ENCODE measurements at regions not wholly inside any gene's neighbourhood (a gene's known extent, or its start where the extent isn't known, plus 50 kb on each side); places are given as distances from the start of the nearest gene placed in this dataset.

- Mint-ChIP-seq H3K36me3 (no peaks in the 10 kb centered on the region), H3K27ac (no peak overlapping the region), H3K9me3 (peaks cover 5 to 7% of the 10 kb centered on the region in 2 donors)
- no peak for ATAC-seq
- no peak for DNase-seq (ENCODE audit: low spot score in 2 of 2)
Observed at GRCh38 chr11:97345032-97345431, 955.2 kb downstream of the JRKL start.

DNA sequence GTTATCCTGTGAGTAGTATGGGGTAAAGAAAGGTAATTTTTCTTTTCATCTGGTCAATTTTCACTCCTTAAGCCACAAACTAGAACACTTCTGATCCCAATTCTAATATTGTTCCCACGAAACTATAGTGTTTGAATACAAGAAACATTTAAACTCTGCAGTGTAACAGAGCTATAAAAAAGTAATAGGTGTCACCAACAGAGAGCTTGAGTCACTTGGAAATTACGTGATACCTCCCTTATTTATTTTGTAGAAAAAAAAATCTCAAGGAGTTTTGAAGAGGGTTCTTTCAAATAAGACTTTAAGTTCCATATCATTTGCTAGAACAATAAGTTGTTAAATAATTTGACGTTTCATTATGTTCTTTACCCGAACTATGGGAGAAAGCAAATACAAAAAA, 959.4 kb downstream of the JRKL start:
- H3K9me3 Mint-ChIP-seq, result peaks cover 5 to 13% of the 10 kb centered on the region in 2 donors
- no peak overlapping the region for H3K27ac Mint-ChIP-seq
- no peaks in the 10 kb centered on the region for H3K36me3 Mint-ChIP-seq
- ATAC-seq, result no peak
- no peak for DNase-seq (ENCODE audit: low spot score in 2 of 2)

GRCh38 chr11:97351939-97352338, 962.1 kb downstream of the JRKL start:
- peaks cover 5 to 10% of the 10 kb centered on the region in 2 donors for H3K9me3 Mint-ChIP-seq
- H3K36me3 Mint-ChIP-seq, result no peaks in the 10 kb centered on the region
- ATAC-seq, result no peak
- DNase-seq (ENCODE audit: low spot score in 2 of 2), result no peak
- H3K27ac Mint-ChIP-seq, result no peak overlapping the region

DNA sequence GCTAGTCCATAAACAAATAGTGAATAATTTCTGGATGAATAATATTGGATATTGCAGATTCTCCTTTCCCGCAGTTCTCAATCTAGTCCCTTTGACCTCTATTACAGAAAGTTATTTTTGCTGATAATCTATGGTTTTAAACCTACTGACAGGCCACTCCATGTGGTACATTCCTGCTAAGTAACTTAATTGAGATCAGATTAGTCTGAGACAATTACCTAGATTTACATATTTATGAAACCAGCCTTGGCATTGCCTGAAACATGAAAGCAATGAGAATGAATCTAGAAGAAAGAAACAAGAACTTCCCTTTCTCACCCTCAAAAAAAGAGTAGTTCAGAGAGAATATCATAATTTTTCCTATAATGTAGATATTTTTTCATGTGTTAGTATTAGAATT, 964.2 kb downstream of the JRKL start:
- ATAC-seq (no peak), DNase-seq (ENCODE audit: low spot score in 2 of 2) (no peak)
- Mint-ChIP-seq H3K36me3 (no peaks in the 10 kb centered on the region), H3K9me3 (peaks cover 5 to 6% of the 10 kb centered on the region in 2 donors), H3K27ac (no peak overlapping the region)

GRCh38 chr11:97354576-97354975, 964.8 kb downstream of the JRKL start:
- peaks cover 5 to 6% of the 10 kb centered on the region in 2 donors for H3K9me3 Mint-ChIP-seq
- DNase-seq (ENCODE audit: low spot score in 2 of 2), result no peak
- no peak for ATAC-seq
- H3K36me3 Mint-ChIP-seq, result no peaks in the 10 kb centered on the region
- no peak overlapping the region for H3K27ac Mint-ChIP-seq

DNA sequence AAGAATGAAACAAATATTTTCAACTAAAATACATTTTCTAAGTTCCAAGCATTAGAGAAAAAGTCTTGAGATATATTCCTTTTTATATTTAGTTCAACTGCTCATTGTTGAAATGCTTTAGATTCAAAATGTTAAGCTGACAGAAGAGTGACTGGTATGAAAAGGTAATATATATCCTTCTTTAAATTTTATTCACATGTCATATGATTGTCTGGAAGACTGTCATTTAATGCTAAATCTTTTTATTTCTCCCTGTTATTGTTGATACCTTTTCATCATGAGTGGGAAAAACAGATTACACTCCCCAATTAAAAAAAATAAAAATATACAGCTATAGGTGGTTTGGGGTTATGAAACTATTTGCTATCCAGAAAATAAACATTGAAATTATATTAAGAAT, 965.4 kb downstream of the JRKL start:
- DNase-seq (ENCODE audit: low spot score in 2 of 2), result no peak
- no peaks in the 10 kb centered on the region for H3K36me3 Mint-ChIP-seq
- ATAC-seq, result no peak
- peaks cover 5 to 6% of the 10 kb centered on the region in 2 donors for H3K9me3 Mint-ChIP-seq
- H3K27ac Mint-ChIP-seq, result no peak overlapping the region

DNA sequence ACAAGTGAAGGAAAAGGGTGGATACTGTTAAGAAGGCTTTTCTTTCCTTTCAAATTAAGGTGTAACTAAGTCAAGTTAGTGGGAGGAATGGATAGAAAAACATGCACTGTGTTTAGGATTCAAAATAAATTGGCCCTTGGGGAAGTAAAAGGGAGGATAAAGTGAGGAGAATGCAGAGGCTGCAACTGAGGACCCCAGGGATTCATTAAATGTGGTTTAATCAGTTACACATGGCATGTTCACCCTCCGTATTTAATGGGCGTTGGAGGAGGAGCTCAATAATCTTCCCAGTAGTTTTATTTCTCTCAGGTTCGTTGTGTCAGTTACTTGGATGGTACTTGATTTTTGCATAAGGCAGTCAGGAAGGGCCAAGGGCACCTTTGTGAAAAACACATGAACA, 966.3 kb downstream of the JRKL start:
- ATAC-seq (no peak), DNase-seq (ENCODE audit: low spot score in 2 of 2) (no peak)
- Mint-ChIP-seq H3K36me3 (no peaks in the 10 kb centered on the region), H3K9me3 (no peaks in the 10 kb centered on the region), H3K27ac (no peak overlapping the region)

DNA sequence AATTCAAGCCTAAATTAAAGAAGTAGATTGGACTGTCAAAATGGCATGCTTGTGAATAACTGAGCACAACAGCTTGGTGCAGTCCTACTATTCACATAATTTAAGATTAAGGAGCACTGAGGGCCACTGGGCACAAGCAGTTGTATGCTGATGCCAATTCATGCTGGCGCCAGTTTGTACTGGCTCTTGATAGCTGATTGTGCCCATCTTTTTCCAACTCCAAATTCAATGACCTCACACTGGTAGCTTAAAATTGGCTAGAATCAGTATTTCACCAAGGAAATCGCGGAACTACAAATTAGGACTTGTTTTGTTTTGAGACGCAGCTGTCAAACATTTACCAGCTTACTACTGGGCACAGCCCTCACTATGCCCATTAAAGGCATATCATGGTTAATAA, 969.2 kb downstream of the JRKL start:
- DNase-seq (ENCODE audit: low spot score in 2 of 2), result no peak
- Mint-ChIP-seq H3K27ac (no peak overlapping the region), H3K36me3 (no peaks in the 10 kb centered on the region), H3K9me3 (peaks cover 0 to 2% of the 10 kb centered on the region in 2 donors)
- no peak for ATAC-seq

GRCh38 chr11:97361812-97362378, 972.1 kb downstream of the JRKL start:
- H3K36me3 Mint-ChIP-seq, result peaks cover 0 to 10% of the 10 kb centered on the region in 2 donors
- peaks cover 12 to 19% of the 10 kb centered on the region in 2 donors for H3K9me3 Mint-ChIP-seq
- DNase-seq (ENCODE audit: low spot score in 2 of 2), result no peak
- ATAC-seq, result no peak
- no peak overlapping the region for H3K27ac Mint-ChIP-seq

DNA sequence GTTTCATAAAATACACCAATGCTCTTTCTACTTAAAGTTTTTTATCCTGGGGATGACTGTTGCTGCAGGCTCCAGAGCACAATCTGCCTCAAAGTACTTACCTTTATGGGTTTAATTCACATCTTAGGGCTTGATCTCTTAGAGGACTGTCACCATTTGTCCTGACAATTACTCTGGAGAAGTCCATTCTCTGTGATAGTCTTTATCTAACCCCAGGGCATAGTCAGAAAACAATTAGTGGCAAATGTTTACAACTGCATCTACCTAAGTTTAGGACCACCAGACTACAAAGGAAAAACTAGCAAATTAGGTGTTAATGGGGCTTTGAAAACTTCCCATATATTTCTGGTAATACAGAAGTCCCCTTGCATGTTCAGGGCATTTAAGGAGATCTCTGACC, 973.5 kb downstream of the JRKL start:
- Mint-ChIP-seq H3K9me3 (peaks cover 18 to 25% of the 10 kb centered on the region in 2 donors), H3K27ac (no peak overlapping the region), H3K36me3 (peaks cover 0 to 10% of the 10 kb centered on the region in 2 donors)
- ATAC-seq, result no peak
- DNase-seq (ENCODE audit: low spot score in 2 of 2), result no peak

DNA sequence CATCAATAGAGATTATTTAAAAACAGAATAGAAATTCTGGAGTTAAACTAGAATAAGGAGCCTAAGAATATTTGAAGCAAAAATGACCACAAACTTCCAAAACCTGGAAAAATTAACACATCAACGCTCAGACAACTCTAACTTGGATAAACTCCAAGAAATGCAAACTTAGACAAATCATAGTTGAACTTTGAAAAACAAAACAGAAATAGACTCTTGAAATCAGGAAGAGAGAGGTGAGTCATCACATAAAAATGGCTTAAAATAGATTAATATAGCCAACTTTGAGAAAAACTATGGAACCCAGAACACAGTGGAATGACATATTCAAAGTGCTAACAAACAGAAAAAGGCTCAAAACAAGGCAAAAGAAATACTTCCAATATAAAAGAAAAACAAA, 974.2 kb downstream of the JRKL start:
- Mint-ChIP-seq H3K27ac (no peak overlapping the region), H3K9me3 (peaks cover 25 to 33% of the 10 kb centered on the region in 2 donors), H3K36me3 (peaks cover 0 to 10% of the 10 kb centered on the region in 2 donors)
- ATAC-seq (no peak), DNase-seq (ENCODE audit: low spot score in 2 of 2) (no peak)

DNA sequence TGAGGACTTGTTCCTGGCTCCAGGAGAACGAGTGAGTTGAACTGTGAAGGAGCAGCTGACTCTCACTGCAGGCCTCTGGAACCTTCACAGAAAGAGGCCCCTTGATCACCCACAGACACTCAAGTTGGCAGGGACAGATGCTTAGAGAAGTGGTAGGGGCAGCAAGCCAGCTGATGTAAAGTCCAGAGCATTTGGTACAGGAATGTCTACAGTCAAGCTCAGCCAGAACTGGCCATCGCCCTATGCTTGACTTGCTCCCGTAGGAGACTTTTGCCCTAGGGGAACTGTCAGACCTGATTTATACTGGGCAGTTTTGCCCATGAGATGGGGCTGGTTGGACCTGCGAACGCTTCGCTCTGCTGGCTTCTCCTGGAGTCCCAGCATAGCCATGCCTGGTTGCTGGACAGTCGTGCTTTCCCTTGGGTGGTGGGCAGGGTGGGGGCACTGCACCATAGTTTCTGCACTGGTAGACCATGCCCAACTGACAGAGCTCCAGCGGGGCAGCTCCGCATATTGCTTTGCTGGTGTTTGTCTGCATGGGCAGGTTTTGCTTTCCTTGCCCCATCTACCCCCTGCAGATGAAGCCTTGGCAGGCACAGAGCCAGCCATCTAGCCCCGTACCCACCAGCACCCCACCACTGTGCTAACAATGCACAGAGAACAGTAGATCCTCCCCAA, 977.7 kb downstream of the JRKL start:
- H3K36me3 Mint-ChIP-seq, result peaks cover 0 to 10% of the 10 kb centered on the region in 2 donors
- ATAC-seq, result no peak
- no peak for DNase-seq (ENCODE audit: low spot score in 2 of 2)
- H3K9me3 Mint-ChIP-seq, result peaks cover 33 to 40% of the 10 kb centered on the region in 2 donors
- no peak overlapping the region for H3K27ac Mint-ChIP-seq

- ATAC-seq (no peak), DNase-seq (ENCODE audit: low spot score in 2 of 2) (no peak)
- H3K27ac Mint-ChIP-seq, result no peak overlapping the region
- H3K36me3 Mint-ChIP-seq, result no peaks in the 10 kb centered on the region
- H3K9me3 Mint-ChIP-seq, result peaks cover 13 to 20% of the 10 kb centered on the region in 2 donors
Observed at GRCh38 chr11:97389270-97389669, 999.5 kb downstream of the JRKL start.

DNA sequence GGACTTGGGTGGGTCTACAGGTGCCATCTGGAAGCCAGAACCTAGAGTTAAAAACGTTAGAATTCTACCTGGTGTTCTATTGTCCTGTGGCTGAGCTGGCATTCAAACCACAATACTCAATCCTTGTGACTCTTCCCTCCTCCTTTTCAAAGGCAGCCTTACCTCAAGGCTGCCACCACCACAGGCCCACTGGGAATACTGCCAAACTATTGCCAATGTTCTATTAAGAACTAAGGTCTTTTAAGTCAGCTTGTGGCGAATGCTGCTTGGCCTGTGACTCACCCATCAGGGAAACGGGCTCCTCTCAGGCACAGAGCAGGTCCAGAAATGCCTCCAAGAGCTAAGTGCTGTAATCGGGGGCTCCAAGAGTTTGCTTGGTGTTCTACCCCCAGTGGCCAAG, 1008.4 kb downstream of the JRKL start:
- no peak for DNase-seq (ENCODE audit: low spot score in 2 of 2)
- Mint-ChIP-seq H3K27ac (no peak overlapping the region), H3K36me3 (no peaks in the 10 kb centered on the region), H3K9me3 (peaks cover 10 to 15% of the 10 kb centered on the region in 2 donors)
- ATAC-seq, result no peak

DNA sequence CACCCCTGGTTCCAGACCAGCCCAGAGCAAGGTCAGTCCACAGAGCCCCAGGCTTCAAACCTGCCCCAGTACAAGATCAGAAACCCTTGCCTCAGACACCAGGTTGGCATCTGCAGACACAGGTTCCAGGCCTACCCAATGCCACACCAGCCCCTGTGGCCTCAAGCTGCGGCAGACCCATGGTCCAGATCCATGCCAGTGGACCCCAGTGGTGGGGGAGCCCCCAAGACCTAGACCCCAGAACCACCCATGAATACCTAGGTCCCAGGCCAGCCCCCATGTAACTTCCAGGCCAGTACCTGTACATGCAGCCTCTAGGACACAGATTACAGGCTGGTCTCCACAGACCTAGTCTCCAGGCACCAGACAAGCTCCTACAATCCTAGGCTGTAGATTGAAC, 1019.3 kb downstream of the JRKL start:
- no peaks in the 10 kb centered on the region for H3K36me3 Mint-ChIP-seq
- H3K9me3 Mint-ChIP-seq, result peaks cover 18 to 24% of the 10 kb centered on the region in 2 donors
- DNase-seq (ENCODE audit: low spot score in 2 of 2) (no peak), ATAC-seq (no peak)
- no peak overlapping the region for H3K27ac Mint-ChIP-seq

DNA sequence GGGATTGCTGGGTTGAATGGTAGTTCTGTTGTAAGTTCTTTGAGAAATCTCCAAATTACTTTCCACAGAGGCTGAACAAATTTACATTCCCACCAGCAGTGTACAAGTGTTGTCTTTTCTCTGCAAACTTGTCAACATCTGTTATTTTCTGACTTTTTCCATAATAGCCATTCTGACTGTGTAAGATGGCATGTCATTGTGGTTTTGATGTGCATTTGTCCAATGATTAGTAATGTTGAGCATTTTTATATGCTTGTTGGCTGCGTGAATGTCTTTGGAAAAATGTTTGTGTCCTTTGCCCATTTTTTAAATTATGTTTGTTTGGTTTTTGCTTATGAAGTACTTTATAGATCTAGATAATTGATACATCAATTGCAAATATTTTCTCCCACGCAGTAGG, 1025.0 kb downstream of the JRKL start:
- no peak overlapping the region for H3K27ac Mint-ChIP-seq
- H3K36me3 Mint-ChIP-seq, result no peaks in the 10 kb centered on the region
- no peak for ATAC-seq
- H3K9me3 Mint-ChIP-seq, result peaks cover 14 to 20% of the 10 kb centered on the region in 2 donors
- no peak for DNase-seq (ENCODE audit: low spot score in 2 of 2)

- DNase-seq (ENCODE audit: low spot score in 2 of 2) (no peak), ATAC-seq (no peak)
- no peaks in the 10 kb centered on the region for H3K36me3 Mint-ChIP-seq
- H3K27ac Mint-ChIP-seq, result no peak overlapping the region
- H3K9me3 Mint-ChIP-seq, result peaks cover 5 to 9% of the 10 kb centered on the region in 2 donors
Observed at GRCh38 chr11:97419729-97420128, 1029.9 kb downstream of the JRKL start.

- H3K27ac Mint-ChIP-seq, result no peak overlapping the region
- ATAC-seq (no peak), DNase-seq (ENCODE audit: low spot score in 2 of 2) (no peak)
- H3K36me3 Mint-ChIP-seq, result no peaks in the 10 kb centered on the region
- no peaks in the 10 kb centered on the region for H3K9me3 Mint-ChIP-seq
Observed at GRCh38 chr11:97428247-97428790, 1038.5 kb downstream of the JRKL start.
